ENCODE measurements at regions not wholly inside any gene's neighbourhood (a gene's known extent, or its start where the extent isn't known, plus 50 kb on each side); places are given as distances from the start of the nearest gene placed in this dataset.

DNA sequence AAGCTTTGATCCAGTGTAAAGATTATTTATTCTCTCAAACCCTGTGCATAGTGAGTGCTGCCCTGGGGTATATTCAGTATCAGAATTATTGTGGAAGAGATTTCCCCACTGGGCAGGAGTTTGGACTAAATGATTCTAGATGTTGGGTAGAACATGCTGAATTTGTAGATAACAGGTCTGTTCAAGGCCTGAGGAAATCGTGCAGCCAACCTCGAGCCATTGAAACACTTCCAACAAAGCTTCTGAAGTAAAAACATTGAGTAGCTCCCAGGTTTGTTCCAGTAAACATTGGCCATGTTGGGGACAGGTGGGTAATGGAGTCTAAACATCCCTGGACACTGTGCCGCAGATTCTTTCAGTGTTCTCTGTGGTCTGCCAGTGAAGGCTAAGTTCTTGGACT lies 87.5 kb downstream of the LLPH start:
- DNase-seq: no peak

DNA sequence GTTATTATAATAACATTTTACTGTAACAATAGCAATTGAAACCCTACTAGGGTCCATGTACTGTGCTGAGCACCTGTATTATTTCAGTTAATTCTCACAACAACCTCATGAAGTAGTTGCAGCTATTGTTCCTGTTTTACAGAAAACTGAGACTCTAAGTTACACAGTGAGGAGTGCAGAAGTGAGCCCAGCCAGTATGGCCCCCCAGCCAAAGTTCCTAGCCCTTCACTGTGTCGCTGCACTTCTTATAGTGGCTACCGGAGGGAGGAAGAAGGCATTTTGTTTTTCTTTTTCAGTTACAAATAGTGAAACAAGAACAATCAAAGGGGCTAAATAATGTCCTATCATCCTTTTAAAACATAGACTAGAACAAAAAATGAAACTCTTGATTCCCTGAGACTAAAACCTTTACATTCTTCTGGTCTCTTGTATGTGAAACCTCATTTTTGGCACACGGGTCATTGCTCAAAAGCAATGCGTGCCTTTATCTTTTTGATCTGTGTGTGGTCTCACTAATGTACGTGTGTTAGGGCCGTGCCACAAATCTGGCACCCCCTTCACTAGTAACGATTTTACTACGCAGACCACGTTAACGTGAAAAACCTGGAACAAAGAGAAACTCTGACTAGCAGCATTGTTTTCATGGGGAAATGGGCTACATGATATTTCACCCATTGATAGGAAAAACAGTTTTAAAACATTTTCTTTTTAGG lies 88.7 kb downstream of the LLPH start:
- DNase-seq: no peak

DNA sequence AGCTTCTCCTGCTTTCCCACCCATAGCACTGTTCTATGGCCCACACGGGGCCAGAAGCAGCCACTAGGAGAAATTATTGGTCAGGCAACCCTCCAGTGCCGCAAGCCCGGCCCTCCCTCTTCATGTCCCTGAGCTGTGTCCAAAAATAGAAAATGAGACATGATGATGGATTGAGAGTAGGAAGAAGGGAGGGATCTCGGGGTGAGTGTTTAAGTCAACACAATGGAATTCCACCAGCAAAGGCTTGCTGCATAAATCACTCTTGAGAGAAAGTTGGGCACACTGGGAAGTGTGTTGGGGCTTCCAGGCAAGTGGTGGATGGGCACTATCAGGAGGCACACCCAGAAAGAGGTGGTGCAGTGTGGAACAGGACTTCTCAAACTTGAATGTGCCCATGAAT lies 94.2 kb downstream of the LLPH start:
- DNase-seq: no peak

DNA sequence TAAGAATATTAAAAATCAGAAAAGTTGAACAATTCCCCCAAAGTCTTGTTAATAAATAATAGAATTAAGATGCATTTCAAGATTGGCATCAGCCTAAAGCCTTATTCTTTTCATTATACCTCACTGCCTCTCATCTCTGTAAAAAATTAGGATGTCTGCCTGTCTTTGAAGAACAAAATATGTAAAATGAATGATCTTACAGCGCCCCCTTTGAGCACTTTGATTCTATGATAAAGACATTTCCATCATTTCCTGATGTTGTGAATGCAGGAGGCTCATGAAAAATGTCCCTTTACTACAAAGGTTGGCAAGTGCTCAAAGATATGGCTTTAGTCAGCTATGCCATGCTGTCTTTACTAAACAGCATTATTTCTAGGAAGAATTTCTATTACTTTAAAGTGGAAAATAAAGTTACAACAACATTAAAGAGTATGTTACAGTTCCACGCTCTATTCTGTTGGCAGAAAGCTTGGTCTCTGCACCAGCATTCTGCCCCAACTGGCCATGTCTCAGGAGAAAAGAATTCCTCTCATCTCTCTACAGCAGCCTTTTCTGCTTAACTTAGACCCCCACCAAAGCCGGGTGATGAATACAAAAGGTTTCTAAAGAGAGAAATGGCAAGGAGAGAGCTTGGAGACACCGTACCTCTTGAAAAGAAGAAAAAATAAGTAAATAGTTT lies 95.1 kb downstream of the LLPH start:
- no peak for DNase-seq

DNA sequence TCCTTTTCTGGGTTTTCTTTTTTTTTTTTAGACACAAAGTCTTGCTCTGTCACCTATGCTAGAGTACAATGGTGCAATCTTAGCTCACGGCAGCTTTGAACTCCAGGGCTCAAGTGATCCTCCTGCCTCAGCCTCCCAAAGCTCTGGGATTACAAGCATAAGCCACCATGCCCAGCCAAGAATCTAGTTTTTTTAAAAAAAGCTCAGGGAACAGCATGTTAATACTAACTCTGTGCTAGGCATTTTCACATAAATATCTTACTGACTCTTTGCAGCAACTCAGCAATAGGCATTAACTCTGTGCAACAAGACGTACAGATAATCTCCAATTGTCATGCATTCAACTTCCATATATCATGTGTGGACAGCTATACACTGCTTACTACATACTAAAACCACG lies 97.4 kb downstream of the LLPH start:
- DNase-seq: no peak

DNA sequence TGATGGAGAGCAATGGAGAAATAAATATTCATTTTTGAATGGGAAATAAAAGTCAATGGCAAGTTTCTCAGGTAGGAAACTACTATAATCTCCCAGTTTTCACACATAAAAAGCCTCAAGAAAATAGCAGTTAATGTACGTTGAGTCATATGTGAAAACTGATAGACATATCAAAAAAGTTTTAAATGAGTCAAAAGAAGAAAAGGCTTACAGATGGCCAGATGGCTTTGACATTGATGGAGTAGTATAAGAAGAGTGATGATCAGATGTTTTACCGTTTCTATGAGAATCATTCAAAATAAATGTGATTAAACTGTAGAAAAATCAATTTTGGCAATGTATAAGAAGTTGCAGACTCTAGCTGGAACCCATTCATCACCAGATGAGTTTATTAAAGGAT lies 97.8 kb downstream of the LLPH start:
- no peak for DNase-seq

DNA sequence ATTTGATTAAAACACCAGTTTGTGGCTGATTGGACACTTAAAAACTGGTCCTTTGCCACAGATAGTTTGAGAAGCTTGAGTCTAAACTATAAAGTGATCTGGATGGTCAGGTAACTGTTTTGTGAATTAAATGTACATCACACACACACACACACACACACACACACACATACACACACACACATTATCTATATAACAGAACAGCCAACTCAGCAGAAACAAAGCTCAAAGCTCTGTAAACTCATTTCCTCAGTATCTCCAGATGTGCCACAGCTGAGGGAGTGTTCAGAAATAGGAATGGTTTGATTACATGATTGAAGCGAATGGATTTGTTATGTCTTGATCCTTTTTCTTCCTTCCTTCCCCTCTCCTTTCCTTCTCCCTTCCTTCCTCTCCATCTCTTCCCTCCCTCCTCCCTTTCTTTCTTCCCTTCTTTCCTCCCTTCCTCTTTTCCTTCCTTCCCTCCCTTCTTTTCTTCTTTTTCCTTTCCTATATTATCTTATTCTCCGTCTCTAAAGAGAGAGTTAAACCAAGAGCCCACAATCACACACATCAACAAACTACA lies 100.3 kb downstream of the LLPH start:
- DNase-seq: no peak

DNA sequence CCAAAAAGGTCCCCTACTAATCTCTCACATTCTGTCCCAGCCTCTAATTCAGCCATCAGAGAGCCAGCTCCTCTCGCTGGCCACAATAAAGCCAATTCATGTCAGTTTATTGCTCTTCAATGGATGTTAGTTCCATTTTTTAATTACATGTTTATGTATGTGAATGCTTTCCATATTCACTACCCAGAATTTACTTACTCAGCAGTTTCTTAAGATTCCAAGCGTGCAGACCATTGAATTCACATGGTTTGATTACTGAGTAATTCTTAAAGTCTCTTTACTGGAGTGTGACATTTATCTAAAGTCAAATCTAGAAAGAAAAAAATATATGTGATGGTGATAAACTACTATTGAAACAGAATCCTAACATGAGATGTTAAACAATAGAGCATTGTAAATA lies 102.2 kb downstream of the LLPH start:
- DNase-seq: no peak

DNA sequence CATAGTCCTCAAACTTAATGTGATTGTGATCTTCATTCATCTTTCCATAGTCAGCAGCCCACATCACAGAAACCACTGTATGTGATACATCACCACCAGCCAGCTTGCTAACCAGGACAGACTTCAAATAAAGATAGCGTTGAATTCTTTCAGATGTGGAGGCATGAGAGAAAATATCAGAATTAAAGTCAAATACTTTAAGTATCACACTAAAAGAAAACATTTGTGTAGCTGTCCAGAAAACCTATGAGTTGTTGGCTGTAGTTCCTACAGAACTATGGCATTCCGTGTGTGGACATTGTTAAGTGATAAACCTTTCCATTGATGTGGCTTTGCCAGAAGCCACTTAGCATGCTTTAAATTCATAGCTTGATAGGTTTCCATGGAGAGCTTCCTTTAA lies 105.1 kb downstream of the LLPH start:
- no peak for DNase-seq

DNA sequence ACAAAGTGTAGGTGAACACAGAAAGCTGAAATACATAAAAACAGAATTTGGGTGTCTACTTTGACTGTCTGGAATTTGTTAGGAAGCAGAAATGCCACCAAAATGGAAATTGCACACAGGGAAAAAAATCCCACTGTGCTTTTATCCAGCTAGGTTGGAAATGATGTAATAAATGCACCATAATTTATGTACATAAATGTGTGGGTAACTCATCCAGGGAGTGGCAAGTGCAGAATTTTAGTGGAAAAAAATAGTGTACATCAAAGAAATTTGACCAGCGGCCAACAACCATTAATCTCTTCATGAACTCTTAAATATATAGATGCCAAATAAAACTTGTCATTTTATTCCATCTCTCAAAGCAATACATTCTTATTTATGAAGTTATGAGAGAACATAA lies 105.6 kb downstream of the LLPH start:
- DNase-seq: no peak

DNA sequence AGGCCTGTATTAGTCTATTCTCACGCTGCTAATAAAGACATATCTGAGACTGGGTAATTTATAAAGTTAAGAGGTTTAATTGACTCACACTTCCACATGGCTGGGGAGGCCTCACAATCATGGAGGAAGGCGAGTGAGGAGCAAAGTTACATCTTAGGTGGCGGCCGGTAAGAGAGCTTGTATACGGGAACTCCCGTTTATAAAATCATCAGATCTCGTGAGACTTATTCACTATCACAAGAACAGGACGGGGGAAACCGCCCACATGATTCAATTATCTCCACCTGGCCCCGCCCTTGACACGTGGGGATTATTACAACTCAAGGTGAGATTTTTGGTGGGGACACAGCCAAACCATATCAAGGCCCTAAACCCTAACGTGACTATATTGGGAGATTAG lies 110.1 kb downstream of the LLPH start:
- DNase-seq: no peak

DNA sequence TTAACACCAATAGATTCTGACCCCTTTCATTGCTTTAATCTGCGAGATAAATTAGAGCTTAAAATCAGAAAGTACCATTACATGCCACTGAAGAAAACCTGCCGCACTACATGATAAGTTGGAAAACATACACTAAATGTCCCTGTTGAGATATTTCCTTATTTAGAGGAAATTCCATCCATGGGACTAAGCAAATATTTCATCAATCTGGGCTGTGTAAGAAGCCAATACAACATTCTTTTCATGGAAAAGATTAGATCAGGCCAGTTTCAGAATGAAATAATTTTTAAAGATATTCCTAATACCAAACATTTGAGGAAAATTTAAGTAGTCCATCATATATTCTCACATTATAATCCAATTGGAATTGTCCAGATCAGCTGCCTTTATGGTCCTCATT lies 112.8 kb downstream of the LLPH start:
- DNase-seq: no peak

Measured in stimulated activated CD4-positive, alpha-beta T cell treated with anti-CD3 and anti-CD28 coated beads, Interleukin-15, amount 100 ng/mL, for 24 hours (primary cell).